ENCODE measurements at regions not wholly inside any gene's neighbourhood (a gene's known extent, or its start where the extent isn't known, plus 50 kb on each side); places are given as distances from the start of the nearest gene placed in this dataset.

DNA sequence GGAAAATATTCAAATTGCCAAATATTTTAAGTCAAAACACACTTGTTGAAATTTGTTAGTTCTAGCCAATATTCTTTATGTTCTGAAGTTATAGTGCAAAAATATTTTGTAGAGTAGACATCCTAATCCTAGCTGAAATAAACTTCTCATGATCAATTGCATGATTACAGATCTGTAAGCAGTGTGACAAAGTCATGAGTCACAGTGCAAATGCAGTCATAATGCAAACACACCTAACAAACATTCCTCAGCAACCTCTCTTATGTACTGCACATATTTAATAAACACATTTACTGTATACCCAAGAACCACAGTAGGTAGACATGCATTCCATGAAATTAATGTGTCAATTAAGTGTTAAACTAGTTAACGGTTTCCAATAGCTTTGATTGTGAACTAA is 1857.4 kb downstream of the NCAM2 start:
- Histone ChIP-seq H3K4me1 (no peaks in the 10 kb centered on the region), H4K20me1 (ENCODE audit: low read depth) (no peaks in the 10 kb centered on the region), H3K79me2 (ENCODE audit: low read depth) (no peaks in the 10 kb centered on the region), H3K36me3 (no peaks in the 10 kb centered on the region), H3F3A (ENCODE audit: low read depth) (no peaks in the 10 kb centered on the region), H3K27me3 (no peaks in the 10 kb centered on the region), H3K9me3 (ENCODE audit: low read depth) (no peaks in the 10 kb centered on the region), H3K4me3 (no peak overlapping the region), H3K9ac (no peak overlapping the region), H3K4me2 (no peak overlapping the region), H2AFZ (replicated peaks) (no peak overlapping the region), H3K27ac (no peak overlapping the region)
- H3K27me3 Mint-ChIP-seq (ENCODE audit: insufficient read depth, low read depth) = no peaks in the 10 kb centered on the region
- H3K36me3 Mint-ChIP-seq = no peaks in the 10 kb centered on the region
- H3K4me1 Mint-ChIP-seq = no peaks in the 10 kb centered on the region
- H3K4me3 Mint-ChIP-seq = no peak overlapping the region
- H3K9me3 Mint-ChIP-seq = no peaks in the 10 kb centered on the region
- DNase-seq (ENCODE audit: low spot score) = no peak
- H3K27ac Mint-ChIP-seq = no peak overlapping the region
- TF ChIP-seq, protein P1, sequence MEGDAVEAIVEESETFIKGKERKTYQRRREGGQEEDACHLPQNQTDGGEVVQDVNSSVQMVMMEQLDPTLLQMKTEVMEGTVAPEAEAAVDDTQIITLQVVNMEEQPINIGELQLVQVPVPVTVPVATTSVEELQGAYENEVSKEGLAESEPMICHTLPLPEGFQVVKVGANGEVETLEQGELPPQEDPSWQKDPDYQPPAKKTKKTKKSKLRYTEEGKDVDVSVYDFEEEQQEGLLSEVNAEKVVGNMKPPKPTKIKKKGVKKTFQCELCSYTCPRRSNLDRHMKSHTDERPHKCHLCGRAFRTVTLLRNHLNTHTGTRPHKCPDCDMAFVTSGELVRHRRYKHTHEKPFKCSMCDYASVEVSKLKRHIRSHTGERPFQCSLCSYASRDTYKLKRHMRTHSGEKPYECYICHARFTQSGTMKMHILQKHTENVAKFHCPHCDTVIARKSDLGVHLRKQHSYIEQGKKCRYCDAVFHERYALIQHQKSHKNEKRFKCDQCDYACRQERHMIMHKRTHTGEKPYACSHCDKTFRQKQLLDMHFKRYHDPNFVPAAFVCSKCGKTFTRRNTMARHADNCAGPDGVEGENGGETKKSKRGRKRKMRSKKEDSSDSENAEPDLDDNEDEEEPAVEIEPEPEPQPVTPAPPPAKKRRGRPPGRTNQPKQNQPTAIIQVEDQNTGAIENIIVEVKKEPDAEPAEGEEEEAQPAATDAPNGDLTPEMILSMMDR (IDR thresholded peaks at IDR 0.05) = no peak
- no peak for TF ChIP-seq EZH2 (IDR thresholded peaks at IDR 0.05)
- TF ChIP-seq EZH2phosphoT487 (IDR thresholded peaks at IDR 0.05) = no peak

DNA sequence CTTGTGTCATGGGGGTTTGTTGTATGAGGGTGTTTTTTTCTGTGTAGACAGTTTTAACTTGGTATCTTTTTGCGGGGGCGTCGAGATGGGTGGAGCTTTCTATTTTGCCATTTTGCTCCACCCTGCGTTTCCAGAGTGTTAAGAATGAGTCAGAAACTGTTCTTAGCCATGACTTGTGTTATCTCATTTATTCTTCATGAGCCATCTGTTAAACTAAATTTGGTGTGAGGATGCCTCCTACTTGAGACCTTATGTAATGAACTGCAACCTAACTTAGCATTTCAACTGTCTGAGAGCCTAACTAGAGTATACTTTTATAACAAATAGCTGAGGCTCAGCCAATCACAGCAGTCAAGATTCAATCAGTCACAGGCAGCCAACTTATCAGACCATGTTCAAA is 1873.5 kb downstream of the NCAM2 start:
- Mint-ChIP-seq H3K36me3 (no peaks in the 10 kb centered on the region), H3K9me3 (no peaks in the 10 kb centered on the region), H3K4me1 (no peaks in the 10 kb centered on the region), H3K27me3 (ENCODE audit: insufficient read depth, low read depth) (no peaks in the 10 kb centered on the region), H3K27ac (no peak overlapping the region), H3K4me3 (no peak overlapping the region)
- Histone ChIP-seq H2AFZ (replicated peaks) (no peak overlapping the region), H3K79me2 (ENCODE audit: low read depth) (no peaks in the 10 kb centered on the region), H3K4me3 (no peak overlapping the region), H3K4me1 (no peaks in the 10 kb centered on the region), H3K36me3 (no peaks in the 10 kb centered on the region), H3F3A (ENCODE audit: low read depth) (no peaks in the 10 kb centered on the region), H3K27ac (no peak overlapping the region), H4K20me1 (ENCODE audit: low read depth) (no peaks in the 10 kb centered on the region), H3K4me2 (no peak overlapping the region), H3K9ac (no peak overlapping the region), H3K27me3 (no peaks in the 10 kb centered on the region), H3K9me3 (ENCODE audit: low read depth) (no peaks in the 10 kb centered on the region)
- TF ChIP-seq, protein P1 (IDR thresholded peaks at IDR 0.05) = no peak
- TF ChIP-seq EZH2phosphoT487 (IDR thresholded peaks at IDR 0.05) (no peak), EZH2 (IDR thresholded peaks at IDR 0.05) (no peak)
- DNase-seq (ENCODE audit: low spot score) = no peak

DNA sequence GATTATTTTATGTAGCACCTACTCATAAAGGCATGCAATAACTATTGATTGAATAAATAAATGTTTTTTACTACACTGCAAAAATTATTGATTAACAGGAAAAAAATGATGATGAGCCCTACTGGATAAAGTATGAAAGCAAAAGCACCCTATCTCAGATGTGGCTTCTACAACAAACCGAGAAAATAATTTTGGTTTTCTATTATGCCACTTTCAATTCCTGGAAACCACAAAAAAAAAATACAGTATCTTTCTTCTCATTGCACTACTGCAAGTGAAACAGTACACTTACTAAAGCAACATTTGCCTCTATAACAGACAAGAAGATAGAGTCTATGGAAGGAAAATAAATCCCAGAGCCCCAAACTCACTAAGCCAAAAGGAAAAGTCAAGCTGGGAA is 1882.4 kb downstream of the NCAM2 start:
- H3K36me3 Mint-ChIP-seq = no peaks in the 10 kb centered on the region
- H3K4me3 Mint-ChIP-seq = no peak overlapping the region
- Histone ChIP-seq H3K4me3 (no peak overlapping the region), H3F3A (ENCODE audit: low read depth) (no peaks in the 10 kb centered on the region), H3K27me3 (no peaks in the 10 kb centered on the region), H3K4me2 (no peak overlapping the region), H3K27ac (no peak overlapping the region), H2AFZ (replicated peaks) (no peak overlapping the region), H3K36me3 (peaks cover 4% of the 10 kb centered on the region), H3K4me1 (peaks cover 4% of the 10 kb centered on the region), H3K79me2 (ENCODE audit: low read depth) (no peaks in the 10 kb centered on the region), H3K9me3 (ENCODE audit: low read depth) (no peaks in the 10 kb centered on the region), H3K9ac (no peak overlapping the region), H4K20me1 (ENCODE audit: low read depth) (no peaks in the 10 kb centered on the region)
- no peaks in the 10 kb centered on the region for H3K9me3 Mint-ChIP-seq
- H3K27me3 Mint-ChIP-seq (ENCODE audit: insufficient read depth, low read depth) = peaks cover 2% of the 10 kb centered on the region
- H3K4me1 Mint-ChIP-seq = no peaks in the 10 kb centered on the region
- no peak for DNase-seq (ENCODE audit: low spot score)
- H3K27ac Mint-ChIP-seq = no peak overlapping the region
- TF ChIP-seq, protein P1 (IDR thresholded peaks at IDR 0.05) = no peak
- TF ChIP-seq EZH2 (IDR thresholded peaks at IDR 0.05) (no peak), EZH2phosphoT487 (IDR thresholded peaks at IDR 0.05) (no peak)

DNA sequence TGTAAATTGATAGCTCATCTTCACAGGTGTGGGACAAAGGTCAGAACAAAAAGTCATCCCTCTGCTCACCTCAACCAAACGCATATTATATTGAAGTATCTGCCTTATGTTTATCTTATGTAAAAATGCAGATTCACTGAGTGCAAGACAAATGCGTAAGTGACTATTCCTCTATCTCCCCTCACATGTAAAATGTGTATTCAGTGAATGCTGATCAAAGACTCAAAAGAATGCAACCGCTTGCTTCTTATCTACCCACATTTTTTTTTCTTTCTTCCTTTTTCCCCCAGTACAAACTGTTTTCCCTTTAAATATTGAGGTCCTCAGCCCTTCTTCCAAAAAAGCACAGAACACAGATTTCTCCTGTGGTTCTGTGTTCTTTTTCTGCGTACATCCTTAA is 1882.9 kb downstream of the NCAM2 start:
- Histone ChIP-seq H3F3A (ENCODE audit: low read depth) (no peaks in the 10 kb centered on the region), H3K27ac (no peak overlapping the region), H3K9me3 (ENCODE audit: low read depth) (no peaks in the 10 kb centered on the region), H3K27me3 (no peaks in the 10 kb centered on the region), H3K4me3 (no peak overlapping the region), H3K79me2 (ENCODE audit: low read depth) (no peaks in the 10 kb centered on the region), H4K20me1 (ENCODE audit: low read depth) (no peaks in the 10 kb centered on the region), H3K36me3 (peaks cover 4% of the 10 kb centered on the region), H2AFZ (replicated peaks) (no peak overlapping the region), H3K9ac (no peak overlapping the region), H3K4me1 (peaks cover 4% of the 10 kb centered on the region), H3K4me2 (no peak overlapping the region)
- Mint-ChIP-seq H3K27me3 (ENCODE audit: insufficient read depth, low read depth) (peaks cover 2% of the 10 kb centered on the region), H3K4me3 (no peak overlapping the region), H3K9me3 (no peaks in the 10 kb centered on the region), H3K4me1 (no peaks in the 10 kb centered on the region), H3K27ac (no peak overlapping the region), H3K36me3 (no peaks in the 10 kb centered on the region)
- no peak for DNase-seq (ENCODE audit: low spot score)
- no peak for TF ChIP-seq EZH2 (IDR thresholded peaks at IDR 0.05)

Data from neural progenitor cell (in vitro differentiated cells).